ENCODE measurements at regions not wholly inside any gene's neighbourhood (a gene's known extent, or its start where the extent isn't known, plus 50 kb on each side); places are given as distances from the start of the nearest gene placed in this dataset.

DNA sequence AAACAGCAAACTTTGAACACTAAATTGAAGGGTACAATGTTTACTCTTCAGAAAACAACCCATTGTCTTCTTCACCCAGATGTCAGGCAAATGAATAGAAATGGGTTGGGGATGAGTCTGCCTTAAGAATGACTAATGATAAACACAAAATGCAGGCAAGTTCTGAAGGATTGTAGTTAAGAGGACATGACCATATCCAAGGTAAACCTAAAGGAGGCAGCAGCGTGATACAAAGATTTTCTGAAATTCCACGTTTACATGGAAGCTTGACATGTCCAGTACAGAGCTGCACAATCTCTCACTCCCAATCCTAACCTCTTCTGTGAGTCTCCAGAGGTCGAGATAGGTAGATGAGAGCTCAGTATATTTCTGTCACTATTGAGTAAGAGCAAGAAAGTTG lies 1263.2 kb upstream of the CDH6 start:
- TF ChIP-seq POLR2A (IDR thresholded peaks at IDR 0.05; ENCODE audit: extremely low read depth, insufficient read length), result no peak
- TF ChIP-seq MYC (IDR thresholded peaks at IDR 0.05; ENCODE audit: low read depth, low read length), result no peak
- TF ChIP-seq, protein P1, sequence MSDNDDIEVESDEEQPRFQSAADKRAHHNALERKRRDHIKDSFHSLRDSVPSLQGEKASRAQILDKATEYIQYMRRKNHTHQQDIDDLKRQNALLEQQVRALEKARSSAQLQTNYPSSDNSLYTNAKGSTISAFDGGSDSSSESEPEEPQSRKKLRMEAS (IDR thresholded peaks at IDR 0.05; ENCODE audit: low read depth, low read length), result no peak
- no peak for TF ChIP-seq CTCF (IDR thresholded peaks at IDR 0.05; ENCODE audit: low read depth, low read length)
- H3K4me3 ChIP-seq (ENCODE audit: low read depth, low read length), result no peak overlapping the region
- DNase-seq (ENCODE audit: low read depth), result no peak

DNA sequence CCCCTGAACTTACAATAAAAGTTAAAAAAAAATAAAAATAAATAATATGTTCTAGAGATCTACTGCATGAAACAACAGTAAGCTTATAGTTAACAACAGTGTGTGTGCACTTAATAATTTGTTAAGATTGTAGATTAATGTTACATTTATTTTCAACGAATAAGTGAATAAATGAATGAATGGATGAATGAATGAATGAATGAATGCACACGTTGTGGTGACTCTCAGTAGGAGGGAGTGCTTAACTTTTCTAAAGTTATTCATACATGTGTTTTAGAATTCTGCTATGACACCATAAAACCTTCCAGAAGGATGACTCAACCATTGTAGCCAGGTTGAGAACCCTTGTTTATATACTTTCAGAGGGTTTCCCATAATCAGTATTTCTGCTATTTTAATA lies 1269.4 kb upstream of the CDH6 start:
- no peak for DNase-seq (ENCODE audit: low read depth)
- TF ChIP-seq, protein P1 (IDR thresholded peaks at IDR 0.05; ENCODE audit: low read depth, low read length), result no peak
- TF ChIP-seq CTCF (IDR thresholded peaks at IDR 0.05; ENCODE audit: low read depth, low read length) (no peak), MYC (IDR thresholded peaks at IDR 0.05; ENCODE audit: low read depth, low read length) (no peak), POLR2A (IDR thresholded peaks at IDR 0.05; ENCODE audit: extremely low read depth, insufficient read length) (no peak)
- H3K4me3 ChIP-seq (ENCODE audit: low read depth, low read length), result no peak overlapping the region

- TF ChIP-seq CTCF (IDR thresholded peaks at IDR 0.05; ENCODE audit: low read depth, low read length) (no peak), POLR2A (IDR thresholded peaks at IDR 0.05; ENCODE audit: extremely low read depth, insufficient read length) (no peak), MYC (IDR thresholded peaks at IDR 0.05; ENCODE audit: low read depth, low read length) (no peak)
- TF ChIP-seq, protein P1 (IDR thresholded peaks at IDR 0.05; ENCODE audit: low read depth, low read length), result no peak
- no peak for DNase-seq (ENCODE audit: low read depth)
- H3K4me3 ChIP-seq (ENCODE audit: low read depth, low read length), result no peak overlapping the region
Measured at GRCh38 chr5:29905626-29906353, 1287.7 kb upstream of the CDH6 start.

- DNase-seq (ENCODE audit: low read depth), result no peak
- H3K4me3 ChIP-seq (ENCODE audit: low read depth, low read length), result no peak overlapping the region
- no peak for TF ChIP-seq POLR2A (IDR thresholded peaks at IDR 0.05; ENCODE audit: extremely low read depth, insufficient read length)
- no peak for TF ChIP-seq CTCF (IDR thresholded peaks at IDR 0.05; ENCODE audit: low read depth, low read length)
- no peak for TF ChIP-seq MYC (IDR thresholded peaks at IDR 0.05; ENCODE audit: low read depth, low read length)
- TF ChIP-seq, protein P1 (IDR thresholded peaks at IDR 0.05; ENCODE audit: low read depth, low read length), result no peak
Measured at GRCh38 chr5:29902859-29903258, 1290.6 kb upstream of the CDH6 start.

- TF ChIP-seq CTCF (IDR thresholded peaks at IDR 0.05; ENCODE audit: low read depth, low read length) (no peak), POLR2A (IDR thresholded peaks at IDR 0.05; ENCODE audit: extremely low read depth, insufficient read length) (no peak), MYC (IDR thresholded peaks at IDR 0.05; ENCODE audit: low read depth, low read length) (no peak)
- TF ChIP-seq, protein P1 (IDR thresholded peaks at IDR 0.05; ENCODE audit: low read depth, low read length), result no peak
- DNase-seq (ENCODE audit: low read depth), result no peak
Measured at GRCh38 chr5:29899583-29899982, 1293.9 kb upstream of the CDH6 start.

More at GRCh38 chr5:29899583-29899982, 1293.9 kb upstream of the CDH6 start:
- no peak overlapping the region for H3K4me3 ChIP-seq (ENCODE audit: low read depth, low read length)
